ENCODE measurements at regions not wholly inside any gene's neighbourhood (a gene's known extent, or its start where the extent isn't known, plus 50 kb on each side); places are given as distances from the start of the nearest gene placed in this dataset.

DNA sequence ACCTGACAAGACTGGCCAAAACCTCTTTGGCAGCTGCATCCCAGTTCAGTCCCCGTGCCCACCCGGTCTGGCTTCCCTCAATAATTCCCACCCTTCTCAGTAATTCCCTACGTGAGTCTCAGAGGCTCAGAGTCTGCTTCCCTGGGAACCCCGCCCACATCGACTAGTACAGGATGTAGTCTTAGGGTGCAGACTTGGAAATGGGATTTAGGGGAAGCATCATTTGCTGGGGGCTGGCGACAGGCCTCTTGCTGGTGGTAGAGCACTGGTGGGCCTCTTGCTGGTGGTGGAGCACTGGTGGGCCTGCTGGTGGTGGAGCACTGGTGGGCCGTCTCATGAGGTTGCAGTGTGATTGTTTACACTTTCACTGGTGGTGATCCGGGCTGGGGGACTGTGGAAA is 199.5 kb upstream of the B3GAT1 start:
- TF ChIP-seq, protein P1, sequence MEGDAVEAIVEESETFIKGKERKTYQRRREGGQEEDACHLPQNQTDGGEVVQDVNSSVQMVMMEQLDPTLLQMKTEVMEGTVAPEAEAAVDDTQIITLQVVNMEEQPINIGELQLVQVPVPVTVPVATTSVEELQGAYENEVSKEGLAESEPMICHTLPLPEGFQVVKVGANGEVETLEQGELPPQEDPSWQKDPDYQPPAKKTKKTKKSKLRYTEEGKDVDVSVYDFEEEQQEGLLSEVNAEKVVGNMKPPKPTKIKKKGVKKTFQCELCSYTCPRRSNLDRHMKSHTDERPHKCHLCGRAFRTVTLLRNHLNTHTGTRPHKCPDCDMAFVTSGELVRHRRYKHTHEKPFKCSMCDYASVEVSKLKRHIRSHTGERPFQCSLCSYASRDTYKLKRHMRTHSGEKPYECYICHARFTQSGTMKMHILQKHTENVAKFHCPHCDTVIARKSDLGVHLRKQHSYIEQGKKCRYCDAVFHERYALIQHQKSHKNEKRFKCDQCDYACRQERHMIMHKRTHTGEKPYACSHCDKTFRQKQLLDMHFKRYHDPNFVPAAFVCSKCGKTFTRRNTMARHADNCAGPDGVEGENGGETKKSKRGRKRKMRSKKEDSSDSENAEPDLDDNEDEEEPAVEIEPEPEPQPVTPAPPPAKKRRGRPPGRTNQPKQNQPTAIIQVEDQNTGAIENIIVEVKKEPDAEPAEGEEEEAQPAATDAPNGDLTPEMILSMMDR (IDR thresholded peaks at IDR 0.05) = no peak
- TF ChIP-seq POLR2AphosphoS5 (IDR thresholded peaks at IDR 0.05) (no peak), POLR2A (IDR thresholded peaks at IDR 0.05) (no peak)
